ENCODE measurements at regions not wholly inside any gene's neighbourhood (a gene's known extent, or its start where the extent isn't known, plus 50 kb on each side); places are given as distances from the start of the nearest gene placed in this dataset.
"Not testable (repeated sequence)": the region's sequence is repeated elsewhere in the genome, so short reads cannot be mapped to it uniquely, and the experiment has no call there.

DNA sequence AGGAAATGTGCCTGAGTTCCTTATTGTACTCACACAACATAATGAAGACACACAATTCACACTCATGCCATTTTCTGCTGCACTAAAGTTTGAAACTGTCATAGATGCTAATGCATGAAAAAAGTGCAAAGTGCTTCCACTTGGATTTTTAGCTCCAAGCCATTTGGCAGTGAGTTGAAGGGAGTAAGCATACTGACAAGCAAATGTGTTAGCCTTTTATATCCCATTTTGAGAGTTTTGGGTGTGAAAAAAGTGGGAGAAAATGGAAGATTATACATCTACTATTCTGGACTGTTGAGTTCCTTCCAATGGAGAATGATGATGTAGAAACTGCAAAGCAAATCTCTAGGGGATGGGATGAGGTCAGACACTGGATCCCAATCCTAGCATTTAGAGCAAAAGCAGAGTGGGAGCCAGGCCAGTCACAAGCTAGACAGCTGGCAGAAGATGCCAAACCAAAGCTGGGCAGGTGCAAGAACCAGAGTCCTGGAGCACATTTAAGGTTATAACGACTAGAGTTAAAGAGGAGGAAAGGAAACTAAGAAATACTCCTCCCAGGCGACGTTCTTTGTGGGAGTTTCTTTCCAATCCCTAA, 216.8 kb downstream of the FBXO8 start:
- DNase-seq = no peak

DNA sequence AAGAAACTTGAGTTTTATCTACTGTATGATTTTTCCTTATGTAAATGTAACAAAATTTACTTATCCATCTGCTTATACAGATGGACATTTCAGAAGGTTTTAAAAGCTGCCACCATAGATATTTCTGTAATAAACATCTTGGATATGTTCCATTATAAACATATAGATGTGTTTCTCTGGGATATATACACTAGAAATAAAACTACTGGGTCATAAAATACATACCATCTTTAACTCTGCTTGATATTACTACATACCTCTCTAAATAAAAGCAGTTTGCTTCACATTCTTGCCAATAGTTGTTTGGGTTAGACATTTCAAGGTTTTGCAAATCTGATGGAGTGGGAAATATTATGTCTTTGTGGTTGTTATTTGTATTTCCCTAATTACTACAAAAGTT, 220.6 kb downstream of the FBXO8 start:
- no peak for DNase-seq

DNA sequence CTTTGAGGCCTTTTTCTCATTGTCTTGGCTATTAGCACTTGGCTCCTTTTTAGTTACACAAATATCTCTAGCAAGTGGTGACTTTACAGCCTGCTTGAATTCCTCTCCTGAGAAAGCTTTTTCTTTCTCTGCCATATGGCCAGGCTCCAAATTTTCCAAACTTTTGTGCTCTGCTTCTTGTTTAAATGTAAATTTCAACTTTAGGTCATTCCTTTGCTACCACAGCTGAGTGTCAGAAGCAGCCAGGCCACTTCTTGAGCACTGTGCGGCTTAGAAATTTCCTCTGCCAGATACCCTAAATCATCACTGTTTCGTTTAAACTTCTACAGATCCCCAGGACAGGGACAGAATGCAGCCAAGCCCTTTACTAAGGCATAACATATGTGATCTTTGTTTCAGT, 222.4 kb downstream of the FBXO8 start:
- no peak for DNase-seq

DNA sequence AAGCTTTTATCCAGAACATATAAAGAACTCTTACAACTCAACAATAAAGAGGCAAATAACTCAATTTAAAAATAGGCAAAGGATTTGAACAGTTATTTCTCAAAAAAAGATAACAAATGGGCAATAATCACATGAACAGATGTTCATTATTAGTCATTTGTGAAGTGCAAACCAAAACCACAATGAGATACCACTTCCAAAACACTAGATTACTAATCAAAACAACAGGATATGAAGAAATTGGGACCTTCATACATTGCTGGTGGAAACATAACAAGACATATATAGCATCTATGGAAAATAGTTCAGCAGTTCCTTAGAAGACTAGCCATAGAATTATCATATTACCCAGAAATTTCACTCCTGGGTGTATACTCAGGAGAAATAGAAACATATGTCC, 224.6 kb downstream of the FBXO8 start:
- DNase-seq = no peak

DNA sequence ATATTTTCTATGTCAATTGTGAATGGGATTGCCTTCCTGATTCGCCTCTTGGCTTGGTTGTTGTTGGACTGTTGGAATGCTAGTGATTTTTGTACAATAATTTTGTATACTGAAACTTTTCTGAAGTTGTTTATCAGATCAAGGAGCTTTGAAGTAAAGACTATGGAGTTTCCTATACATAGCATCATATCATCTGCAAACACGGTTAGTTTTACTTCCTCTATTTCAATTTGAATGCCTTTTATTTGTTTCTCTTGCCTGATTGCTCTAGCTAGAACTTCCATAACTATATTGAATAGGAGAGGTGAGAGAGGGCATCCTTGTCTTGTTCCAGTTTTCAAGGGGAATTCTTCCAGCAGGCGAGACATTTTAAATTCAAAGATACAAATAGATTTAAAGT, 226.5 kb downstream of the FBXO8 start:
- no peak for DNase-seq

DNA sequence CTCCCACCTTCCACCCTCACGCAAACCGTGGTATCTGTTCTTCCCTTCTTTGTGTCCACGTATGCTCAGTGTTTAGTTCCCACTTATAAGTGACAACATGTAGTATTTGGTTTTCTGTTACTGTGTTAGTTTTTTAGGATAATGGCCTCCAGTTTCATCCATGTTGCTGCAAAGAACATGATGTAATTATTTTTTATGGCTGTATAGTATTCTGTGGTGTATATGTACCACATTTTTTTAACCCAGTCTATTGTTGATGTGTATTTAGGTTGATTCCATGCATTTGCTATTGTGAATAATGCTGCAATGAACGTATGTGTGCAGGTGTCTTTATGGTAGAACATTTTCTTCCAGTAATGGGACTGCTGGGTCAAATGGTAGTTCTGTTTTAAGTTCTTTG, 228.1 kb downstream of the FBXO8 start:
- no peak for DNase-seq

DNA sequence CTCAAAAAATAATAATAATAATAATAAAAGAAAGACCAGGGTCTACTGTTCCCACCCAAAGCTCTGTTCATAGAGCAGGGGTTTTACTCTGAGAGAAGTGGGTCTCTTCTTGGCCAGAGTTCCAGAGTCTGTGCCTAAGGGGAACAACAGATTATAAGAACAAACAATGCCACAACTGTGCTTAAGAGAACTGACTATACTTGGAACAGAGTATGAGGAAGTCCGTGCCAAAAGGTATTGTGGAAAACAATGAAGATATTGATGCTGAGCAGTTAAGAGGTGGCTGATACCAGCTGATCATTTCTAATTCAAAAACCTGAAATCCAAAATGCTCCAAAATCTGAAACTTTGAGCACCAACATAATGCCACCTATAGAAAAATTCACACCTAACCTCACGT, 229.6 kb downstream of the FBXO8 start:
- no peak for DNase-seq

DNA sequence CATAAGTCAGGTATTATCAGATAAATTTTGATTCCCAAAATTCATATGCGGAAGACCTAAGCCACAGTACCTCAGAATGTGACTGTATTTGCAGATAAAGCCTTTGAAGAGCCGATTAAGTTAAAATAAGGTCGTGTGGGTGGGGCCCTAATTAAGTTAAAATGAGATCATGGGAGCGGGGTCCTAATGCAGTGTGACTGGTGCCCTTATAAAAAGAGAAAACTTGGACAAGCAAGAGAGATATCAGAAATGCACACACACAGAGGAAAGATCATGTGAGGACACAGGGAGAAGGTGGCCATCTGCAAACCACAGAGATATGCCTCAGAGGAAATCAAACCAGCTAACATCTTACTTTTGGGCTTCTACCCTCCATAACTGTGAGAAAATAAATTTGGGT, 236.1 kb downstream of the FBXO8 start:
- DNase-seq = no peak

DNA sequence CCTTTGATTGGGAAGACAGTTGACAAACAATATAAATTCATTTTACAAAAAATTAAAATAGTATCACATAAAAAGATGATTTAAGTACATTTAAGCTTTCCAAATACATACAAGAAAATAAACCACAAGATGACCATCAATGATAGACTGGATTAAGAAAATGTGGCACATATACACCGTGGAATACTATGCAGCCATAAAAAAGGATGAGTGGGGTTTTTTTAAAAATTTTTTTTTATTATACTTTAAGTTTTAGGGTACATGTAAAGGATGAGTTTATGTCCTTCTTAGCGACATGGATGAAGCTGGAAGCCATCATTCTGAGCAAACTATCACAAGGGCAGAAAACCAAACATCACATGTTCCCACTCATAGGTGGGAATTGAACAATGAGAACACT, 237.6 kb downstream of the FBXO8 start:
- not testable (repeated sequence) for DNase-seq

DNA sequence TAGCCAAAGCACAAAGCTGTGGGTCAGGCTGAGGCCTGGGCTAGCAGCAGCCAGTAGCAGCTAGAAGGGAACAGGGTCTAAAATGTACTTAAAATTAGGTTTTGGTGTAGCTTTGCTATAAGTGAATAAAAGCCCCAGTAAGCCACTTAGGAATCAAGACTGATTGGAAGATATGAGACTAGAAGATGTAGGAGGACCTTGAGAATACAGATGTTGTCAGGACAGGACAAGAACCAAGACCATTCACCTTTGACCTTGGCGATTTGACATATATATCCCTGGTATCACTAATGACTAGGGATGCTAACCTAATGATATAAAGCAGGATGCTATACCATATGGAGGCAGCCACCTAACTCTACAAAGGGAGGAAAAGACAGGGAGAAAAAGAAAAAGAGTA, 238.1 kb downstream of the FBXO8 start:
- no peak for DNase-seq

DNA sequence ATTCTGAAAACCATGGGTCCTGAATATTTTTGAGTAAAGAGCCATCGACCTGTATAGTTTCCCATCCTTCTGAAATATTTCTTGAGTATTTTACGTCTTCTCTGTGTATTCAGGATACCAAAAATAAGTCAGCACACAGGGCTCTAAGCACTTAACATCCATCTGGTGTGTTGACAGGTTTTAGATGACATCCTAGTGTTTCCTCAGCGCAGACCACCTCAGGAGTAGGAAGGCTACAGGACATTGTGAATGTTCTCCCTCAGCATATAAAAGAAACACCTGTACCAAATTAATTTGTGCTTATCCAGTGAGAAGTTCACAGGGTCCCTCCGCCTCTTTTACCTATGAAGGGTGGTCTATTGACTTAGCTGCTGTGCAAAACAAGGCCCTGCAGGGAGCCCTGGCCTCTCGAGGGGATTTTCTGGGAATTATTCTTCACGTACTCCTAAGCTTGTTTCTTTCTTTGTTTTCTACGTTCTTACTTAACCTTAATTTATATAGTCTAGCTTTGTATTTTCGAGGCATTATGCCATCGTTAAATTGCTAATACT, 241.8 kb downstream of the FBXO8 start:
- DNase-seq = no peak

DNA sequence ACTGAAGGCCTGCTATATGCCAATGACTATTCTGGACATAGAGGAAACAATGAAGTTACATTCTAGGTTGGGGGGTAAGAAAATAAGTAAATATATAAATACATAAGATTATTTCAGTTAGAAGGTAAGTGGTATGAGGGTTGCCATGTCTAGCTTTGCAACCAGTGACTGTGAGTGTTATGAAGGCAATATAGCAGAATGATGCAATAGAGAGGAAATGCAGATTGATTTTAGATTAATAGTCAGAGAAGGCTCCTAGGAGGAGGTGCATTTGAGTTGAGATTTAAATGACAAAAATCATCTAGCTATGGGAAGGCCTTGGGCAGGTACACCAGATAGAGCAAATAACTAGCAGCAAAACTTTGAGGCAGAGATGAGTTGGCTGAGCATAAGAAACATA, 243.2 kb downstream of the FBXO8 start:
- DNase-seq = no peak

DNA sequence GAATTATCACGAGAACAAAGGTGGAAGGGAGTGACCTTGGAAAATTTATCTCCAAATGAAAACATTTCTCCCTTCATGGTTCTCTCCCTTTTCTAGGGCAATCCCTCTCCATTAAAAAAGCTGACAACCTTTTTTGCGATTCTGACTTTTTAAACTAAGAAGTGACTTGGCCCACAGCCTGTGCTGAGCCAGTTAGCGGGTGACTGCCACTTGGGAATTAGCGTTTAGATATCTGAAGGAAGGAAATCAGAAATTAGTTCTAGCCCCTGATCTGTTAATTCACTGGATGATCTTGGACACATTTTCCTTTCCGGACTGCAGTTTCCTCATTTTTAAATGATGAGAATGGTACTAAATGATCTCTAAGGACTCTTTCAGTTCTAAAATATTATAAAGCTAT, 245.0 kb downstream of the FBXO8 start:
- no peak for DNase-seq

DNA sequence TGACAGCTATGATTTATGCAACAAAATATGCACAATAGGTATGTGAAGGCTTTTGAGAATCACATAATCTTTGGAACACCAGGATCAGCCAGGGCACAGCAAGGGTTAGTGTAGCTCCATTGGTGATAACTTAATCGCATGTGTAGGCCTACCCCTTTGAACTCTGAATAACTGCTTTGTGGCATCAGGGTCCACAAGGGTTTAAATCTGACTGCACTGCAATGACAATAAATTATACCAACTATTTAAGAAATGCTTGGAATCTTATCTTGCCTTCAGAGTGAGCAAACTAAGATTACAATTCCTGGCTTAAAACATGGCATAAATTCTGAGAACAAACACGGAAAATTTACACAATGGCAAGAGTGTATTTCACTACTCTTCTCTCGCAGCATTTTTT, 245.8 kb downstream of the FBXO8 start:
- DNase-seq = no peak

DNA sequence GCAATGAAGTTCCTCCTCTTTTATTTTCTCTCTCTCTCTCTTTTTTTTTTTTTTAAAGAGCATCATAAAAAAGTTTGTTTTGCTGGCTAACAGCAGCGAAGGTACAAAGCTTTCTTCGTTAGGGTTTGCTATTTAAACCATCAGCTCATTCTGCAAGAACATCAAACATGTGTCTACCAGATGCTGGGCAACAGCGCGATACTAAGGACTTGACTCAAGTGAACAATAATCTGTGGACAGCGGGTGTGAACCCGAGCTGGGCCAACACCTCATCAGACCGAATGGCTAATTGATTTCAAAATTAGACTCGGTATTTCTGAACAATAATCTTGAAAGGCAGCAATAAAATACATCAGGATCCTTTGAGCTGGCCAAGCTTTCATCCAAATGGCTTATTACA, 246.4 kb downstream of the FBXO8 start:
- DNase-seq = no peak

DNA sequence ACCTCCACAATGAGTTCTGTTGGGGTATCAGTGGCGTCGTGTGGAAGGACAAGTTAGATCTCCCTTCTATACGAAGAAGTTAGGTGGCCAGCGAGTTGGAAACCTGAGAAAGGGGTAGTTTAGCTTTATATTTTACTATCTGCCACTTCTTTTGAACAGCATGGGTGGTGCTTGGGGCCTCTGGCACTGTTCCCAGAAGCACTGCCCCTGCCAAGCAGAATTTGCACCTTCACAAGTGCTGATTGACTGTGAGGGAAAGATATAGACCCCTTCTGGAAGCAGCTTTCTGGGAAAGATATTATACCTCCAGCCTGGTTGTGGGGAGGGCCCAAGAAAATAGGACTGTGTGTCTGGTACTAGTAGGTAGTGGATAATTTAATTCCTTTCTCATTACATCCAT, 246.9 kb downstream of the FBXO8 start:
- no peak for DNase-seq

DNA sequence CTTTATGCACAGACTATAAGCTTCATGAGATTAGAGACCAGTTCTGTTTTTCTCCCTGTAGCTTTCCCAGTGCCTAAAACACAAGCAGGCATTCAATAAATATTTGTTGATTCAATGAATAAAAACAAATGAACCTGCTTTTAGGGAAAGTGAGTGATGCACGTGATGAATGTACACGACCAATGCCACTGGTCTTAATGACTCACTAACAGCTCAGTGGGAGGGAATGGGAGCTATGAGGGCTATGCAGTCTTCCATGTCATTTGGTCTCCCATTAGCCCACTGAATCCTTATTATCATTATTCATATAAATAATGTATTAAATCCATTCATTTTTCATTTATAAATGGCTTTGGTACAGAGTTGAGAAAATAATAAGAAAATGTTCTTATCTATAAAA, 247.4 kb downstream of the FBXO8 start:
- no peak for DNase-seq

DNA sequence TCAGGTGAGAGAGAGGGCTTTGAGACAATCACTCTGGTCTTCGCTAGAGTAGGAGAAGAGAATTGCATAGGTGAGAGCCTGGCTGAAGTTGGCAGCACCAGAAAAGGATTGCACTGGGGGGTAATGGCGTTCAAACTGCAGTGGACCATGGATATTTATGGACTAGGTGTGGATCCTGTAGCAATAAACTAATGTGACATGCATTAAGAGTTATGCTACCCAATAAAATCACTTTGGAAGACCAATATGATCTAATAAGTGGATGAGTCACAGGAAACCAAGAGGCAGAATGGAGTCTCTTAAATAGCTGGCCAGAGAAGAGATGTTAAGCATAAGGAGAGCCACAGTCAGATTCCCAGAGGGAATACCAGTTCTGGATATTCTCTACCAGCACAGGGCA, 259.8 kb downstream of the FBXO8 start:
- no peak for DNase-seq

DNA sequence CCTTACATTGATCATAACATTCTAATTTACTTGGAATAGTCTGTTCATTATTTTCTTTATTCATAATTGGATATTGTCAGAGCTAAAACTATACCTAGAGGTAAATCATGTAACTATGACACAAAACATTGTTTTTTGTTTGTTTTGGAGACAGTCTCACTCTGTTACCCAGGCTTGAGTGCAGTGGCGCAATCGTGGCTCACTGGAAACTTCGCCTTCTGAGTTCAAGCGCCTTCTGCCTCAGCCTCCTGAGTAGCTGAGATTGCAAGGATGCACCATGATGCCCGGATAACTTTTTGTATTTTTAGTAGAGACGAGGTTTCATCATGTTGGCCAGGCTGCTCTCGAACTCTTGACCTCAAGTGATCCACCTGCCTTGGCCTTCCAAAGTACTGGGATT, 265.2 kb downstream of the FBXO8 start:
- no peak for DNase-seq

DNA sequence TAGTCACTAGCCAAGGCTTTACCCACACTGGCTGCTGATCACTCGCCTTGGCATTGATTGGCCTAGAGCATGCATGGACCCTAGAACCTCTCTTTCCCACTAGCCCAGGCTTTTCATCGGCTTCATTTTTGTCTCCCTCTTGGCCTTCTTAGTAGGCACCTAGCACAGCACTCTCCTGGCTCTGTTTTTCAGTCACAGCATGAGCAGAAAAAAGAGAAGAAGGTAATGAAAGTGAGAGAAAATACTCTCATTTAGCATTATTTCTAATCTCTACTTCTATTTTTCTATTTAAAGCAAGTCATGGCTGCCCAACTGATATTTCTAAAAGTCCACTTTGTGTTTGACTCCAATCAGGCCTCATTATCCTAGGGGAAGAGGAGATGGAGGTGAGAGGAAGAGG, 267.2 kb downstream of the FBXO8 start:
- no peak for DNase-seq

DNA sequence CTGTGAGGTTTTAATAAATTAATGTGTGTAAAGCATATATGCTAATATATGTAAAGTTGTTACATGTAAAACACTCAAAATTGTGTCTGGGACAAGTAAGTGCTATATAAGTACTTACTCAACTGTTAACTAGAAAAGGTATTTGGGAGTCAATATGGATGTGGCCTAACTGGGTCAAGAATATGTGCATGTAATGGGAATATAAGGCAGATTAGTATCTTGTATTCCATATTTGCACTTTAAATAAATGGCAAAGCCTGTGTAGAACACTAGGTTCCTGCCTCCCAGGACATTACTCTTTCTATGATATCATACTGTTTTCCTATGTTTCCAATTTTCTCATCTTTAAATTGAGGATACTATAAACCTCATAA, 270.6 kb downstream of the FBXO8 start:
- no peak for DNase-seq

DNA sequence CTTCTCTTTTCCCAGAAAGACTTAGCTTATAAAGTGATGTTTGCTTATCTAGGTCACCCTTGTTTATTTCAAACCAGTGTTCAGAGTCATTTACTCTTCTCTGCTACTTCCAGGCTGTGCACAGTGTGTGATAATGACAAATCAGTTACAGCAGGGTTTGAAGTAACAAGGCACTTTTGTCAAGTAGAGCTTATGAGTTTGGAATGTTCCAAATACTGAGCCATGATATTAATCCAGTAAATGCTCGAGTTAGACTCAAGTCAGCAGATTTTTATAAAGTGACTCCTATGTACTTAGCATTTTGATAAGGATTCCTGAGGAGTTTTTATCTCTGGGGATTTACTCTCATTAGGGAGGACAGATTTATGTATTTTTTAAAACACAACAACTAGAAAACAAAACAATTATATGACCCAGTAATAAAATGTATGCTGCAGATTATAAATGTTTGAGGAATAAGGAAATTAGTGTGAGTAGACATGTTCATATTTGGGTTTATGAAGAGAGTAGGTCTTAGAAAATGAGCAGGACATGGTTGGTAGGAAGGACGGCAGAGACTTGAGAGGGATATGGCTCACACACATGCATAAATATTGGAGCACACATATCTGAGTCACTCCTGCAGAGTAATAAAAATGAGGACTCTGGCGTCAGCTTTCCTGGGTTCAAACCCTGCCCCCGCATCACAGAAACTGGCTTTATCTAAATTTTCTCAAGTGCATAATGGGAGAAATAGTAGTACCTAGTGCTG, 271.2 kb downstream of the FBXO8 start:
- no peak for DNase-seq

DNA sequence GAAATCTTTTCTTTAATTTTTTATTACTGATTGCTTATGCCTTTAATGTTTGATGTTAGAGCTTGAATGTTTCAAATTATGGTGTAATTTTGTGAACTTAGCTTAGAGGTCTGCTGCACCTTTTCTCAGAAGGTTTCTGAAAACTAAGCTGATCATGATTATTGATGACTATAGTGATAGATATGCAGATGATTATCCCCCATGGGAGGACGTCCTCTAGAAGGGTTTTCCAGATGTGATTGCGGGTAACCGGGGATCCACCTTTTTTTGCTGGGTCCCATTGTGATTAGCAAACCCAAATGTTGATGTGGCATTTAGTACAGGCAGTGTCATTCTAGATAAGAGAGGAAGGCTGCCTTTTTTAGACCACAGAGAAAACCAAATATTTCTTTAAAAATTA, 272.9 kb downstream of the FBXO8 start:
- no peak for DNase-seq

DNA sequence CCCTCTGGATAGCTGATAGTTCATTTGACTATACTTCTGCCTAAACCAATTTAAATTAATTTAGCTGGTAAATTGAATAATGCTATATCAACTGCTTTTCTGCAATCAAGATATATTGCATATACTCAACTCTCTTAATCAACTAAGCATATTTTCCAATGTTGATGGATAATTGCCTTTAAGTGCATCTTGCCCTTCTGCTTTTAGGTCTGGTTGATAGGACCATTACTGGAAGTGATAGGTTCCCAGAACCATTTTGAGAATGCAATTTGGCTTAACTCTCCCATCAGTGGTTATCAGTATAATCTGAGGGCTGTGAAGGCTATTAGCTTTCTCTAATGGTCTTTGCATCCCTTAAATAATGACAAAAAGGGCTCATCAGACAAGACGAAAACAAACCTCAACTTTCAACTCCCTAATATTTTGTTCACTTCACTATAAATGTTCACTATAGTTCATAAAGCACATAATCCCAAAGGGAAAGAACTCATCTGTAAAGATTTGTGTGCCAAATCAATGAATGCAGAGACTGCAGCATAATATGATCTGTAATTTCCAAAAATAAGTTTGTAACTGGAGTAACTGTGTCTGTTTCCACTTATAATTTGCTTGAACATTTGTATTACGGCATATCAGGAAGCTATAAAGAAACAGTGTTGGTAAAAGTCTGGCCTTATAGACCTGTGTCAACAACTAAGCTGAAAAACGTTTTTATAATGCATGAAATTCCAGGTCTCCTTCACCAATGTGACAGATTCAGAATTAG, 273.6 kb downstream of the FBXO8 start:
- no peak for DNase-seq
